Trophoblast cell (in vitro differentiated cells and primary cell): ENCODE measurements at regions not wholly inside any gene's neighbourhood (a gene's known extent, or its start where the extent isn't known, plus 50 kb on each side); places are given as distances from the start of the nearest gene placed in this dataset.

ENCODE experiments used
- DNase-seq, 2 donors: peaks; one replicate each; pipeline ENCODE4 v3.0.0-alpha.2; 2016
- H2AFZ ChIP-seq: 2 replicates; pipeline ENCODE4 v1.6.1; 2013; ENCODE audit warnings: low read length, moderate library complexity, mild to moderate bottlenecking; ENCODE audit not compliant: insufficient read depth, poor library complexity
- H2AK5ac ChIP-seq: 2 replicates; pipeline ENCODE4 v1.6.1; 2013; ENCODE audit warnings: mild to moderate bottlenecking, low read length
- H2BK120ac ChIP-seq: 2 replicates; pipeline ENCODE4 v1.6.1; 2013; ENCODE audit warnings: low read length, mild to moderate bottlenecking, moderate library complexity; ENCODE audit not compliant: insufficient read depth, poor library complexity
- H2BK12ac ChIP-seq: 2 replicates; pipeline ENCODE4 v1.6.1; 2013; ENCODE audit warnings: mild to moderate bottlenecking, low read length, moderate library complexity
- H2BK5ac ChIP-seq: 2 replicates; pipeline ENCODE4 v1.6.1; 2013; ENCODE audit warnings: low read length, low read depth, moderate library complexity, mild to moderate bottlenecking; ENCODE audit not compliant: poor library complexity
- H3K14ac ChIP-seq: 2 replicates; pipeline ENCODE4 v1.6.1; 2013; ENCODE audit warnings: mild to moderate bottlenecking, low read length
- H3K18ac ChIP-seq: 2 replicates; pipeline ENCODE4 v1.6.1; 2013; ENCODE audit warnings: mild to moderate bottlenecking, low read length
- H3K23ac ChIP-seq: 2 replicates; pipeline ENCODE4 v1.6.1; 2013; ENCODE audit warnings: low read length
- H3K27ac ChIP-seq: 2 replicates; pipeline ENCODE4 v1.5.1; 2013; ENCODE audit warnings: low read depth, mild to moderate bottlenecking, inconsistent platforms, low read length, moderate library complexity
- H3K27me3 ChIP-seq: 2 replicates; pipeline ENCODE4 v1.6.1; 2013; ENCODE audit warnings: inconsistent platforms, mild to moderate bottlenecking, low read length, moderate library complexity; ENCODE audit not compliant: insufficient read depth
- H3K36me3 ChIP-seq, 2 experiments: 1 replicate in 1 of 2; 2 replicates in 1 of 2; pipeline ENCODE4 v1.6.1; 2013; ENCODE audit warnings: low read length in 2 of 2, mild to moderate bottlenecking in 2 of 2, moderate library complexity in 1 of 2; ENCODE audit not compliant: insufficient read depth in 2 of 2, control insufficient read depth in 1 of 2
- H3K4ac ChIP-seq: 2 replicates; pipeline ENCODE4 v1.6.1; 2013; ENCODE audit warnings: low read depth, mild to moderate bottlenecking, low read length, moderate library complexity
- H3K4me1 ChIP-seq, 2 experiments: 1 replicate in 1 of 2; 2 replicates in 1 of 2; pipeline ENCODE4 v1.6.1; 2013; ENCODE audit warnings: low read length in 2 of 2, mild to moderate bottlenecking in 2 of 2, moderate library complexity in 1 of 2; ENCODE audit not compliant: insufficient read depth in 2 of 2, control insufficient read depth in 1 of 2
- H3K4me2 ChIP-seq: 2 replicates; pipeline ENCODE4 v1.6.1; 2013; ENCODE audit warnings: inconsistent platforms, mild to moderate bottlenecking, low read length, moderate library complexity
- H3K4me3 ChIP-seq: 2 replicates; pipeline ENCODE4 v1.5.1; 2013; ENCODE audit warnings: mild to moderate bottlenecking, low read depth, low read length, inconsistent platforms
- H3K79me1 ChIP-seq: one replicate; pipeline ENCODE4 v1.6.1; 2013; ENCODE audit warnings: low read length
- H3K79me2 ChIP-seq: 2 replicates; pipeline ENCODE4 v1.6.1; 2013; ENCODE audit warnings: low read length, mild to moderate bottlenecking; ENCODE audit not compliant: control insufficient read depth, insufficient read depth, poor library complexity
- H3K9ac ChIP-seq: 2 replicates; pipeline ENCODE4 v1.6.1; 2013; ENCODE audit warnings: mild to moderate bottlenecking, low read length
- H3K9me3 ChIP-seq: 2 replicates; pipeline ENCODE4 v1.6.1; 2013; ENCODE audit warnings: low read depth, mild to moderate bottlenecking, control low read depth, inconsistent platforms, low read length; ENCODE audit not compliant: insufficient read depth
- H4K12ac ChIP-seq: 2 replicates; pipeline ENCODE4 v1.6.1; 2013; ENCODE audit warnings: low read depth, mild to moderate bottlenecking, low read length, moderate library complexity
- H4K8ac ChIP-seq: 2 replicates; pipeline ENCODE4 v1.6.1; 2013; ENCODE audit warnings: low read depth, mild to moderate bottlenecking, low read length, moderate library complexity
- H4K91ac ChIP-seq: one replicate; pipeline ENCODE4 v1.6.1; 2013; ENCODE audit warnings: low read depth, mild to moderate bottlenecking, low read length, moderate library complexity
- WGBS: extraction: QIAGEN DNeasy Blood & Tissue Kit; methylation state at CpG from one replicate; pipeline ENCODE4 v1.1.7; 2013; ENCODE audit warnings: missing lambda C conversion rate; ENCODE audit not compliant: insufficient read length, insufficient coverage; ENCODE audit errors: extremely low coverage; 5-methylcytosine and 5-hydroxymethylcytosine counted together

DNA sequence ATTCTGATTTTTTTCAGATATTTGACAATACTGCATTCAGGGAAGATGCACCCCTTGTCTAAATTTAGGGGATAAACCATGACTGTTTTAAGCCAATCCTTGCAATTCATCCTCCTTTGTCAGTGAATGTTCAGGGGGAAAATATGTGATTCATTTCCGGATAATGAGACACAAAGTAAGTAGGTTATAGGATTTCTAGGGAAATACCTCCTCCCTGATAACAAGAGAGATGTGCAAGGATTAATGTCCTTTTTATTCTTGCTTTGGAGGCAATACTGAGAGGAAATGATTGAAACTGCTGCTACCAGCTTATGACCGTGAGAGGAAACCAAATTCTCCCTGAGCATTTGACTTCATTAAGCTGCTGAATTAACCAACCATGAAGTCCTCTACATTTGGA, 161.3 kb upstream of the EYA4 start:
- no peaks in the 10 kb centered on the region for H3K79me1 ChIP-seq
- H4K12ac ChIP-seq: no peak overlapping the region
- no peak overlapping the region for H2AFZ ChIP-seq
- no peak overlapping the region for H3K4me3 ChIP-seq
- no peak overlapping the region for H2BK5ac ChIP-seq
- H3K27me3 ChIP-seq: no peaks in the 10 kb centered on the region
- no peak overlapping the region for H2BK120ac ChIP-seq
- no peak overlapping the region for H4K91ac ChIP-seq
- no peak overlapping the region for H3K23ac ChIP-seq
- H3K4me1 ChIP-seq: no peaks in the 10 kb centered on the region
- WGBS: no CpG with 5 or more reads among the region's 2 CpGs
- no peak overlapping the region for H3K9ac ChIP-seq
- no peaks in the 10 kb centered on the region for H3K36me3 ChIP-seq
- DNase-seq: no peak
- no peak overlapping the region for H4K8ac ChIP-seq
- no peak overlapping the region for H3K4me2 ChIP-seq
- H2AK5ac ChIP-seq: no peak overlapping the region
- H3K27ac ChIP-seq: no peak overlapping the region
- no peak overlapping the region for H3K14ac ChIP-seq
- H3K9me3 ChIP-seq: no peaks in the 10 kb centered on the region
- no peak overlapping the region for H3K4ac ChIP-seq
- no peak overlapping the region for H2BK12ac ChIP-seq
- no peak overlapping the region for H3K18ac ChIP-seq
- H3K79me2 ChIP-seq: no peaks in the 10 kb centered on the region

DNA sequence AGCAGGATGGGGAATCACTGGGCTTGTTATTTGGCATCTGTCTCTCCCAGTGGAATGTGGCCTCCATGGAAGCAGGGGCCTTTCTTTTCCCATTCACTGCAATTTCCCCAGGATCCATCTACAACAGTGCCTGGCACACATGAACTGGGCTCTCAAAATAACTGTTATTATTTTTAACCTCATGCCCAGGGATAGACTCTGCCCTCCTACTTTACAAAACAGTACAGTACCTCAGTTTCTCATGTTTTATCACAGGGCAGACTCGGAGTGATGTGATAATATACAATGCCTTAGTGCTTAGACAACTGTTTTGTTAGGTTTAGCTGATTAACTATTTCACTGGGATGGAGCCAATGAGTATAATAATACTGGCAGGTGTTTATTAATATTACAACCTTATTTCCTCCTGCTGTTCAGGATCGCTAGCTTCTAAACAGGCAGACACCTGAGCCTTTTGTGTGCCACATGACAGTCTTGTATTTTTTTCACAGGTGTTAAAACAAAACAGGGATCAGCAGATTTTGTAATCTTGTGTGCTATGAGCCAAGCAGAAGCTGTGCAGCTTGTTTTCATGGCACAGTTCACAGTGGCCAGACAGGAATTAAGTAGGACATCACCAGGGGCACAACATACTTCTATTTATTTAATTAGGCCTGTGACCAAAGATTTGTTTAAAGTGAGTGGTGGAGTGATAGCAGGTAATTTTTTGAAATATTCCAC, 157.7 kb upstream of the EYA4 start:
- Histone ChIP-seq H3K27ac (no peak overlapping the region), H3K23ac (no peak overlapping the region), H3K4ac (no peak overlapping the region), H3K36me3 (no peaks in the 10 kb centered on the region), H3K79me1 (no peaks in the 10 kb centered on the region), H3K9me3 (no peaks in the 10 kb centered on the region), H3K79me2 (no peaks in the 10 kb centered on the region), H3K4me2 (no peak overlapping the region), H4K91ac (no peak overlapping the region), H3K4me3 (no peak overlapping the region), H2AFZ (no peak overlapping the region), H4K12ac (no peak overlapping the region), H3K18ac (no peak overlapping the region), H3K27me3 (no peaks in the 10 kb centered on the region), H2BK12ac (no peak overlapping the region), H3K4me1 (no peaks in the 10 kb centered on the region), H3K9ac (no peak overlapping the region), H2AK5ac (no peak overlapping the region), H3K14ac (no peak overlapping the region), H2BK5ac (no peak overlapping the region), H2BK120ac (no peak overlapping the region), H4K8ac (no peak overlapping the region)
- DNase-seq: no peak
- WGBS: no CpG with 5 or more reads among the region's 2 CpGs

DNA sequence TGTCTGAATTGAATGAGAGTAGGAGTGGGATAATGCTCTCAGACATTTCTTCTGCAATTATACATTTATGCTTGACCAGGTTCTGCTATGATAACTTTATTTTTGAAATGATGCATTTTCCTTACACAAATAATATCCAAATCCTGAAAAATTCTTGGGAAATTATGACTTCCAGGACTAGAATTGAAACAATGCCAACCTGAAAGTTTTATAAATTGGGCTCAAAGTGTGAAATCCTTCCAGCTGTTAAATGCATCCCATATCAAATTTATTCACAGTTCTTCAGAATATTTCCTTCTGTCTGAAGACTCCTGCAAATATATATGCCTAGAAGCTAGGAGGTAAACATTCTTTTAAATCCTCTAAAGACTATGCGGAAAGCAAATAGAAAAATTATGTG, 155.7 kb upstream of the EYA4 start:
- no peak overlapping the region for H3K4me3 ChIP-seq
- H4K91ac ChIP-seq: no peak overlapping the region
- no peak overlapping the region for H2BK120ac ChIP-seq
- H3K4me1 ChIP-seq: no peaks in the 10 kb centered on the region
- no peak for DNase-seq
- no peak overlapping the region for H2AK5ac ChIP-seq
- H3K79me2 ChIP-seq: no peaks in the 10 kb centered on the region
- H3K27me3 ChIP-seq: no peaks in the 10 kb centered on the region
- H2AFZ ChIP-seq: no peak overlapping the region
- H2BK5ac ChIP-seq: no peak overlapping the region
- H2BK12ac ChIP-seq: no peak overlapping the region
- no peaks in the 10 kb centered on the region for H3K79me1 ChIP-seq
- no peak overlapping the region for H3K18ac ChIP-seq
- no peak overlapping the region for H3K4ac ChIP-seq
- no peak overlapping the region for H3K23ac ChIP-seq
- no peak overlapping the region for H3K4me2 ChIP-seq
- no peak overlapping the region for H3K9ac ChIP-seq
- no peak overlapping the region for H3K27ac ChIP-seq
- H4K12ac ChIP-seq: no peak overlapping the region
- no CpG with 5 or more reads among the region's 1 CpG for WGBS
- no peak overlapping the region for H3K14ac ChIP-seq
- no peaks in the 10 kb centered on the region for H3K36me3 ChIP-seq
- no peak overlapping the region for H4K8ac ChIP-seq
- H3K9me3 ChIP-seq: no peaks in the 10 kb centered on the region

DNA sequence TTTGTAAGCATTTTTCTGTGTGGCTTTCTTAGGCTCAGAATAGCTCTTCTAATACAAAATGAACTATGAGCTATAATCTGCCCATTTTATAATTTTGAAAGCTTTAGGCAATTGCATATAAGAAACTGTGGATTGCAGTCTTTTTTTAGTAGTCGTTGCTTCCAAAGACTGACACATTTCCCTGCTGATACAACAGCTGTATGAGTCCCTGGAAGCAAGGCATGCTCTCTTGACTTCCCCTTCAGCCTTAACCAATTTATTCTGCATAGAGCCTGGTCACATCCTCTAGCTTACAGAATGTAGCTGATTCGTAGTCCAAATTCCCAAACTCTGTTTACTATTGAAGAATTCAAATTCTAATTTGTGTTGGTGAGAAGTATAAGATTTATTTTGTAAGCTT, 155.3 kb upstream of the EYA4 start:
- Histone ChIP-seq H3K9ac (no peak overlapping the region), H3K79me1 (no peaks in the 10 kb centered on the region), H3K27ac (no peak overlapping the region), H2BK5ac (no peak overlapping the region), H3K18ac (no peak overlapping the region), H3K4me3 (no peak overlapping the region), H3K36me3 (no peaks in the 10 kb centered on the region), H2AFZ (no peak overlapping the region), H4K12ac (no peak overlapping the region), H2AK5ac (no peak overlapping the region), H3K14ac (no peak overlapping the region), H4K91ac (no peak overlapping the region), H3K4me2 (no peak overlapping the region), H2BK120ac (no peak overlapping the region), H3K4me1 (no peaks in the 10 kb centered on the region), H3K9me3 (no peaks in the 10 kb centered on the region), H4K8ac (no peak overlapping the region), H3K27me3 (no peaks in the 10 kb centered on the region), H2BK12ac (no peak overlapping the region), H3K4ac (no peak overlapping the region), H3K79me2 (no peaks in the 10 kb centered on the region), H3K23ac (no peak overlapping the region)
- DNase-seq: no peak
- WGBS: no CpG with 5 or more reads among the region's 2 CpGs
